HEK293 (cell line): ENCODE measurements at regions not wholly inside any gene's neighbourhood (a gene's known extent, or its start where the extent isn't known, plus 50 kb on each side); places are given as distances from the start of the nearest gene placed in this dataset.

Experiments
- GLIS2 ChIP-seq: fragments of 450-650 bp; formaldehyde crosslinking; IDR thresholded peaks from 2 replicates; pipeline ENCODE4 v1.5.1; 2016; ENCODE audit warnings: missing biosample characterization, missing genetic modification characterization
- MYNN ChIP-seq: fragments of 450-650 bp; formaldehyde crosslinking; IDR thresholded peaks from 2 replicates; pipeline ENCODE4 v1.5.1; 2016; ENCODE audit warnings: missing biosample characterization, missing genetic modification characterization, borderline replicate concordance
- ZNF184 ChIP-seq: fragments of 450-650 bp; IDR thresholded peaks from 2 replicates; pipeline ENCODE4 v1.5.1; 2018; ENCODE audit warnings: missing biosample characterization, mild to moderate bottlenecking, missing genetic modification characterization
- ZNF76 ChIP-seq: fragments of 450-650 bp; formaldehyde crosslinking; IDR thresholded peaks from 2 replicates; pipeline ENCODE4; 2016; ENCODE audit warnings: low read depth, missing biosample characterization, missing genetic modification characterization, borderline replicate concordance
- TF ChIP-seq, protein P1 (sequence below): IDR thresholded peaks from 2 replicates; pipeline ENCODE4 v1.6.1; 2011; ENCODE audit warnings: mild to moderate bottlenecking, low read depth, low read length, borderline replicate concordance
- TF ChIP-seq, protein P2 (sequence below): fragments of 450-650 bp; formaldehyde crosslinking; IDR thresholded peaks from 2 replicates; pipeline ENCODE4 v1.5.1; 2016; ENCODE audit warnings: missing biosample characterization, missing genetic modification characterization

DNA sequence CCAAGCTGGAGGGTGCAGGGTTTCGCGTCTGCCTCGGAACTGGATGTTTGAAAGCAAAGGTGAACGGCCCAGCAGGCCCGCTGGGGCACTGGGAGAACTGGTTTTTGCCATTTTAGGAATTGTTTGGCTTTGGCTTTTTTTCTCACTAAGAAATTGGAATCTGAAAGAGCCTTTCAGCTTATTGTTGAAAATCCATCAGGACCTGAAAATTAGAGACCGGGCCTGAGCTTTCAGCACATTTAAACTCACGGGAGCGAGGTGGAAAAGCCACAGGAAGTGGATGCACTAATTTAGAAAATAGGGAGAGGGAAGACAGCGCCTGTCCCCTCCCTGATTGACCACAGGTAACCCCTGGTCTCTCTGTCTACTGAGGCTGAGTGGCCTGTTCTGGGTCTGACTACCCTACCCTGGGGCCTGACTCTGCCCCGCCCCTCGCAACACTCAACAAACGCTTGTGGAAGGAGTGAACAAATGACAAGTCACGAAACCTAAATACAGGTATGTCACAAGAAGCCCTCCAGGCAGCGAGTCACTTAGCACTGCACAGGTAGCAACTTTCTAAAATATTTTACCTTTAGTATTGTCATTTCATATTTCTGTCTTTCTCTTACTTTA lies 100.3 kb upstream of the MBOAT2 start:
- TF ChIP-seq GLIS2 (tag by site-specific recombination) (no peak), MYNN (no peak), ZNF184 (tag by site-specific recombination) (no peak), ZNF76 (tag by site-specific recombination) (no peak)
- TF ChIP-seq, protein P1, sequence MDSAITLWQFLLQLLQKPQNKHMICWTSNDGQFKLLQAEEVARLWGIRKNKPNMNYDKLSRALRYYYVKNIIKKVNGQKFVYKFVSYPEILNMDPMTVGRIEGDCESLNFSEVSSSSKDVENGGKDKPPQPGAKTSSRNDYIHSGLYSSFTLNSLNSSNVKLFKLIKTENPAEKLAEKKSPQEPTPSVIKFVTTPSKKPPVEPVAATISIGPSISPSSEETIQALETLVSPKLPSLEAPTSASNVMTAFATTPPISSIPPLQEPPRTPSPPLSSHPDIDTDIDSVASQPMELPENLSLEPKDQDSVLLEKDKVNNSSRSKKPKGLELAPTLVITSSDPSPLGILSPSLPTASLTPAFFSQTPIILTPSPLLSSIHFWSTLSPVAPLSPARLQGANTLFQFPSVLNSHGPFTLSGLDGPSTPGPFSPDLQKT: no peak
- TF ChIP-seq, protein P2, sequence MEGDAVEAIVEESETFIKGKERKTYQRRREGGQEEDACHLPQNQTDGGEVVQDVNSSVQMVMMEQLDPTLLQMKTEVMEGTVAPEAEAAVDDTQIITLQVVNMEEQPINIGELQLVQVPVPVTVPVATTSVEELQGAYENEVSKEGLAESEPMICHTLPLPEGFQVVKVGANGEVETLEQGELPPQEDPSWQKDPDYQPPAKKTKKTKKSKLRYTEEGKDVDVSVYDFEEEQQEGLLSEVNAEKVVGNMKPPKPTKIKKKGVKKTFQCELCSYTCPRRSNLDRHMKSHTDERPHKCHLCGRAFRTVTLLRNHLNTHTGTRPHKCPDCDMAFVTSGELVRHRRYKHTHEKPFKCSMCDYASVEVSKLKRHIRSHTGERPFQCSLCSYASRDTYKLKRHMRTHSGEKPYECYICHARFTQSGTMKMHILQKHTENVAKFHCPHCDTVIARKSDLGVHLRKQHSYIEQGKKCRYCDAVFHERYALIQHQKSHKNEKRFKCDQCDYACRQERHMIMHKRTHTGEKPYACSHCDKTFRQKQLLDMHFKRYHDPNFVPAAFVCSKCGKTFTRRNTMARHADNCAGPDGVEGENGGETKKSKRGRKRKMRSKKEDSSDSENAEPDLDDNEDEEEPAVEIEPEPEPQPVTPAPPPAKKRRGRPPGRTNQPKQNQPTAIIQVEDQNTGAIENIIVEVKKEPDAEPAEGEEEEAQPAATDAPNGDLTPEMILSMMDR (tag by site-specific recombination): no peak
